HG02763 (cell line): ENCODE measurements at regions not wholly inside any gene's neighbourhood (a gene's known extent, or its start where the extent isn't known, plus 50 kb on each side); places are given as distances from the start of the nearest gene placed in this dataset.
"Not testable (repeated sequence)": the region's sequence is repeated elsewhere in the genome, so short reads cannot be mapped to it uniquely, and the experiment has no call there.

Experiments
- ATAC-seq: cut with Tn5 transposase; IDR thresholded peaks from one replicate; pipeline ENCODE4 v1.9.1; 2021; ENCODE audit warnings: mild to moderate bottlenecking, moderate library complexity; ENCODE audit not compliant: unreplicated experiment

DNA sequence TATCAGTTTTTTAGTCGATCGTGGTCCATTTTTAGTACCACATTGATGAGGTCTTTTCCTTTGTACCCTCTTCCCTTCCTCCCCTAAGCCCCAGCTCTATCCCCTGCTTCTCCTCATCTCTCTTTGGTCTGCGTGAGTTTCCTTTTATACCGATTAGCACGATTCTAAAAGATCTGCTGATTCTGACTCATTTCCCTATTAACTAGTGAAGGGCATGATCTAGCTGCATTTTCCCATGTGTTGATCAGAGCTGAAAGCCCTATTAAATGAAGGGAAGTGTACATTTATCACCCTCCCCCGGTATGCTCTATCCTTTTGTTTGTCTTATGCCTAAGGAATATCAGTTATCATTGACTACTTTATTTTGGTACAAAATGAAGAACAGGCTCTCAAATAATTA, 181.7 kb upstream of the NPY2R start:
- ATAC-seq = no peak

- ATAC-seq = no peak
These were observed 175.8 kb upstream of the NPY2R start for GRCh38 chr4:155032521-155033229.

GRCh38 chr4:155033604-155034003, 174.8 kb upstream of the NPY2R start:
- ATAC-seq = no peak

- ATAC-seq = no peak
These were observed 171.4 kb upstream of the NPY2R start for GRCh38 chr4:155037031-155037430.

GRCh38 chr4:155038459-155038858, 170.0 kb upstream of the NPY2R start:
- ATAC-seq = no peak

DNA sequence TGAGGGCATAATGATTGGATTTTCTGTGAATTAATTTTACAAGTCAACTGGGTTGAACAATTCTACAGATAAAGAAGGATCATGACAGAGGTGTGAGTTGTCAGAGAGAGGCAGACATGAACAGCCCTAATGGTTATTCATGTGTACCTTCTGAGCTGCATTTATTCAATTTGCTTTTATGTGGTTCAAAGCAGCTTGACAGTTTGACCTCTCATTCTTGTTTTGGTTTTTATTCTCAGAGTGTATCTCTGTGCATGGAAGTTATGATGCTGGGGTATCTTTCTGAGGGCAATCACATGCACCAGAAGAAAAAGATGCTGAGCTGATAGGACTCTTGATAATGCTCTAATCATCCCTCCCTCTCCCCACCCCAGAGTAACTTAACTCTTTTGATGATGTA, 169.3 kb upstream of the NPY2R start:
- no peak for ATAC-seq

GRCh38 chr4:155040031-155040430, 168.4 kb upstream of the NPY2R start:
- no peak for ATAC-seq

GRCh38 chr4:155042014-155042413, 166.4 kb upstream of the NPY2R start:
- ATAC-seq = no peak

- not testable (repeated sequence) for ATAC-seq
These were observed 164.2 kb upstream of the NPY2R start for GRCh38 chr4:155044251-155044650.

GRCh38 chr4:155047755-155048154, 160.7 kb upstream of the NPY2R start:
- no peak for ATAC-seq

GRCh38 chr4:155054042-155054441, 154.4 kb upstream of the NPY2R start:
- ATAC-seq = not testable (repeated sequence)

DNA sequence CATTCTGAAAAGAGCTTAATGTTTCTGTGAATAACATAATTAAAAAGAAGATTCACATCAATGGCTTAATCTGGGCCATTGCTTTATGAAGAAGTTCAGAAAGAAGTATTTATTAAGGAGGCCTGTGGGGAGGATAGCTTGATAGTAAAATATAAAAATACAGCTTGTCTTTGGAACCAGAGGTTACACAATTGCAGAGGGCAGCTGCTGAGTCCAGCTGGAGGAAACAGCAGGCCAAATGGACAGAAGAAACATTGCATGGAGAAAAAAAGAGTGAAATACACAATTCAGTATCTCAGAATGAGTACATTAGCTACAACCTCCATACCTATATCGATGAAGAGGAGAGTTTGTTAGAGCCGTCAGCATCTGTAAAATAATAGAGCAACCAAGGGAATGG, 148.0 kb upstream of the NPY2R start:
- ATAC-seq = no peak

DNA sequence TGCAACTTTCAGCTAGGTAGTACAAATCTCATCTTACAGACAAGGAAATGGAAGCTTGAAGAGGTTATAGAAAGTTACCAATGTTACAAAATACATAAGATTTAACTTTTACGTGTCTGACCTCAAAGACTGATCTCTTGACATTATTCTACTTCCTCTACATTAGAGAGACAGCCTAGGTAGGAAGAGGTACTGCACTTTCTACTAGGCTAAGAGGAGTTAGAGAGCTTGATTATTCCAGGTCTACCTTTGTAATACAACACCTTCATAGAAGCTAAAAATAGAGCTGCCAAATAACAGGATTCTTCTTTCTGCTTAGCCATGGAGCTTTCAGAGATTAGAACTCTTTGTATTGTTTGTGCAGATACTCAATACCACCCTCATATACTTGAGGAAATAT, 147.6 kb upstream of the NPY2R start:
- ATAC-seq = no peak

- ATAC-seq = no peak
These were observed 145.5 kb upstream of the NPY2R start for GRCh38 chr4:155062948-155063347.

- not testable (repeated sequence) for ATAC-seq
These were observed 143.5 kb upstream of the NPY2R start for GRCh38 chr4:155064934-155065333.

GRCh38 chr4:155066871-155067270, 141.6 kb upstream of the NPY2R start:
- no peak for ATAC-seq

GRCh38 chr4:155071962-155072361, 136.5 kb upstream of the NPY2R start:
- ATAC-seq = no peak

- no peak for ATAC-seq
These were observed 136.0 kb upstream of the NPY2R start for GRCh38 chr4:155072417-155072816.

DNA sequence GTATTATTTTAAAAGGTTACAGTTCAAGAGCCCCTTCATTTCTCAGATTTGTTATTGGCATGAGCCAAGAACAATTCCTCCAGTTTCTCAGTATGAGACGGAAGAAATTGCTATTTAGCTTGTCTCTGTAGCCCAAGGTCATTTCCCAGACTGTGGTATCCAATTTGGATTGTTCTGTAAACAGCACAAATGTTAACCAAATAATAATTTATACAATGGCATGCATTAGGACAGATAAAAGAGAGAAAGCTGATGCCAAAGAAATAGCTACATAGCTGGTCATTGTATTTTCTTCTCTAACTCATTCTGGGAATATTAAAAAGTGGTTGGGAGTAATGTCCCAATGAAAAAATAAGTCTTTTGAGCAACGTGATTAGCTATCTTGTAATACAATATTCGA, 134.6 kb upstream of the NPY2R start:
- no peak for ATAC-seq

- no peak for ATAC-seq
These were observed 132.1 kb upstream of the NPY2R start for GRCh38 chr4:155076256-155076785.

DNA sequence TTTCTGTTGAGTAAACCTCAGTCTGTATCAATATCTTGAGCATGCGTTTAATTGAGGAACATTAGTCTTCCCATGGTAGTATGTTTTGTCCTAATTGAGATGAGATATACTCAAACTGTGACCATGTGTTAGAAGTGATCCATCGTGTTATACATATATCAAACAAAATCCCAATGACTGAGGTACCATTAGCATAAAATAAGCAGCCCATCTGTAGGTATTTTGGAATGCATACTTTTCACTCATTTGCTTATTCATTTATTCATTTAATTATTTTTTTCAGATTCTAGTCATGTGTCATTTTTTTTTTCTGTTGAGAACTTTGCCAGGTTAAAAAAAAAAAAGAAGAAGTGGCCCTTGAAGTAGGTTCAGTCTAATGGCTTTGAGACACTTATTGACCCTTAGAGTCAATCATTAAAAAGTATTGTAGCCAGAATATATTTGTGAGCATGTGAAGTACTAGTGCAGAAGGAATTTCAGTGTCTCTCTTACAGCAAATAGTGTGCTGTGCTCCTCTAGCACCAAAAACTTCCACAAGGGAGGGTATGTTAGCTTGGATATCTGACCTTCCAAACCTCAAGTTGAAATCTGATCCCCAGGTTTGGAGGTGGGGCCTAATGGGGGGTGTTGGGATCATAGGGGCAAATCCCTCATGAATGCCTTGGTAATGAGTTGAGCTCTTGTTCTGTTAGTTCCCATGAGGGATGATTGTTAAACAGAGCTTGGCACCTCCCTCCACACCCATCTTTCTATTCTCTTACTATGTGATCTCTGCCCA, 130.8 kb upstream of the NPY2R start:
- ATAC-seq = no peak

- no peak for ATAC-seq
These were observed 128.6 kb upstream of the NPY2R start for GRCh38 chr4:155079871-155080270.
